GM18505 (cell line): ENCODE measurements at regions not wholly inside any gene's neighbourhood (a gene's known extent, or its start where the extent isn't known, plus 50 kb on each side); places are given as distances from the start of the nearest gene placed in this dataset.
"Not testable (repeated sequence)": the region's sequence is repeated elsewhere in the genome, so short reads cannot be mapped to it uniquely, and the experiment has no call there.

ENCODE experiments used
- ATAC-seq: cut with Tn5 transposase; IDR thresholded peaks from one replicate; pipeline ENCODE4 v1.9.1; 2021; ENCODE audit not compliant: unreplicated experiment
- POLR2A ChIP-seq: IDR thresholded peaks from 4 replicates; pipeline ENCODE4 v1.6.1; 2011; ENCODE audit warnings: borderline replicate concordance; ENCODE audit not compliant: insufficient read depth, insufficient read length; ENCODE audit errors: extremely low read depth

DNA sequence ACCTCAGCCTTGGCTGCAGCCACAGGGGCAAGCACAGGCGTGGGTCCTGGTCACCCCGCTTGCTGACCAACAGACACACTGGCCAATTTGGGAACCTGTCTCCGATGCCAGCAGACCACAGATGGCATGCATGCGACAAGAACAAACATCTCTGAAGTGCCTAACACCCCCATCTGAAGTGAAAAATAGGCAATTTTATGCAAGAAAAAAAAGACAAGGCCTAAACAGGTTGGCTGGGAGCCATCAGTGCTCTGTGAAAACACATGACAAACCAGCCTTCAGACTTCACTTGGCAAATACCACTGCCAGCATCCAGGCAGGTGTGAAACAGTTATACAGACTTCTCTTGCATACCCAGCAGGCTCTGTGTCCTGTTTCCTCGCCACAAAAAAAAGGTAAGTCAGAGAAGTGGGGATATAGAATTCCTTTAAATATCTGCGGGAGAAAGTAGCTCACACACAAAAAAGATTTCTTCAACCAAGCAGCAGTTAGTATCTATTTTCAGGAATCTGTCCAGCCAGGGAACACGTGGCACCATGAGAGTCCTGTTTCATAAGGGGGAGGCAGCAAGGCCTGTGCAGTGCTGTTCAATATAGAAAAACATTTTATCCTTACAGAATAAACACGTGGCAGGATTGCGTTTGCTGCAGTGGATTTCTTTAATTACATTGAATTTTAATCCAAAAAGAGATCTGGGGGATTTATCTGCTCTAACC, 293.4 kb upstream of the MKLN1 start:
- ATAC-seq, result no peak
- TF ChIP-seq POLR2A, result no peak

DNA sequence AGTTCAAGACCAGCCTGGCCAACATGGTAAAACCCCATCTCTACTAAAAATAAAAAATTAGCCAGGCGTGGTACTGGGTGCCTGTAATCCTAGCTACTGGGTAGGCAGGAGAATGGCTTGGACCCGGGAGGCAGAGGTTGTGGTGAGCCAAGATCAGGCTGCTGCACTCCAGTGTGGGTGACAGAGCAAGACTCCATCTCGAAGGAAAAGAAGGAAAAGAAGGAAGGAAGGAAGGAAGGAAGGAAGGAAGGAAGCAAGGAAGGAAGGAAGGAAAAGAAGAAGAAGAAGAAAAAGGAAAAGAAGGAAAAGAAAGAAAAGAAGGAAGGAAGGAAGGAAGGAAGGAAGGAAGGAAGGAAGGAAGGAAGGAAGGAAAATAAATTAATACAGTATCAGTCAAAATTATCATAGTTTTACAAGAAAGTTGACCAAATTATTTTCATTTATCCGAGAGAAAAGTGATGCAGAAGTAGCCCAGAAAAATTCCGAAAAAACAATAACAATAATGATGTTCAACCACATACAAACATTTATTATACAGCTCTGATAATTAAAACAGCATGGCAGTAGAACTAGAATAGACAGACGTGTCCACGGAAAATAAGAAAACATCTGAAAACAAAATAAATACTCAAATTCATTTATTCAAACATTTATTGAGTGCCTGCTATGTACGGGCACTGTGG, 292.4 kb upstream of the MKLN1 start:
- no peak for TF ChIP-seq POLR2A
- ATAC-seq, result no peak

DNA sequence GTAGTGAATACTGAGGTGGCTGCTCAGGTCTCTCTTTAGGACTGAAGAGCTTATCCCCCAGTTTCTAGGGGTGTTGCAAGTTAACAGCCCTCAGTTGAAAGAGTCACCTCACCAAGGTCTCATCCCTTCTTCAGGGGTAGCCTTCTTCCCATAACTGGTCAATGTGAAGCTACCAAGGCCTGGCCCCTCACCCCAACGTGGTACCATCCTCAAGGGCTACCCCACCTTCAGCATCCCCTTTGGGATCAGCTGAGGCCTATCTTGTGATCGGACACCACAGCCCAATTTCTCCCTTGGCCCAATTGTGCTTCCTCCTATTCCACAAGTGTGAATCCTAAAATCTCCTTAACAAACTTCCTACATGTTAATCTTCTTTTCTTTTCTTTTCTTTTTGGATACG, 289.5 kb upstream of the MKLN1 start:
- ATAC-seq, result no peak
- no peak for TF ChIP-seq POLR2A

DNA sequence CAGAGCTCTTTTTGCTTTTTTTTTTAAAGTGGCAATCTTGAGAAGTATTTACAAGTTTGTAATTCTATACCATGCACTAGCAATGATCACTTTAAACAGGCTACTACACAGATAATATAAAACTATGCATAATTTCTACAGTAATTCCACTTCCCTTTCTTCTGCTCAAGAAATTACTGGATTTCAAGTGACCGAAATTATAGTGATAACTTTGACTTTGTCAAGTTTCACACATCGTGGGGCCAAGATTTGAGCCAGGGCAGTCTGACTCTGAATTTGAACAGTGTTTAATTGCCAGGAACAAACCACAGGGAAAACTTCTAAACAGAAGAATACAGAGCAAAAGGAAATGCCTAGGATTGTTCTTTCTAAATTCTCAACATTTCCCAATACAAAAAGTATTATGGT, 288.3 kb upstream of the MKLN1 start:
- no peak for TF ChIP-seq POLR2A
- no peak for ATAC-seq

DNA sequence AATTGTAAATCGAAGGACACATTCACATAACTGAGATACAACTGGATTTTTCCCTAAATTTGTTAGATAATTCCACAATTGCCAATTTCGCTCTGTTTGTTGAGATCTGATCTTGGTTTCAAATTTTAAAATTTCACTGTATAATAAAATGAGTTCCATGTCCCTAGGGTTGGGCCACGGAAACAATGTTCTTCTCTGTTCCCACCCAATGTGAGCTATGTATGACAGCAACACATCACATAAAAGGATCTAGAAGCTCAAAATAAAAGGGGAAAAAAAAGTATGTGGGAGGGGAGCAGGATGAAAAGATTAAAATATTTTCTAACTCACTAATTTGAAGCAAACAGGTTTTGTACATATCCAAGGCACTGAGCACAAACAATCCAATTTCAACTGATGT, 287.8 kb upstream of the MKLN1 start:
- no peak for ATAC-seq
- no peak for TF ChIP-seq POLR2A

DNA sequence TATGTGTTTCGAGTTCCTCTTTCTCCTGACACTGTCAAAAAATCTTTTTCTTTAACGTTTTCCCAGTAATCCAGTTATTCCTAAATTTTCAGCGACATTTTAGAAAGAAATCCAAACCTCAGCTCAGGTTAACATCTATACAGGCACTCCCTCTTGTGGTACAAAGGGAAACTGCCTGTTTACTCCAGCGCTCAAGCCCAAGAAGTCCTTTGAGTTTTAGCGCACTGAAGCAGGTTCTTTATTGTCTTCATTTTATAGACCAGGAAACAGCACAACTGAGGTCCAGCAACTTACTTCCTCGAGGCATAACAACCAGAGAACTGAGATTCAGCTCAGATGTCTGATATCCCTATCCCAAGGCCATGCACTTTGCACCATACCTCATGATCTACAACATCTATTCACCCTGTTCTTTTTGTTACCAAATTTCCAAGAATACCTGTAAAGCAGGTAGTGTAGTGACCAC, 287.2 kb upstream of the MKLN1 start:
- no peak for TF ChIP-seq POLR2A
- ATAC-seq, result no peak

DNA sequence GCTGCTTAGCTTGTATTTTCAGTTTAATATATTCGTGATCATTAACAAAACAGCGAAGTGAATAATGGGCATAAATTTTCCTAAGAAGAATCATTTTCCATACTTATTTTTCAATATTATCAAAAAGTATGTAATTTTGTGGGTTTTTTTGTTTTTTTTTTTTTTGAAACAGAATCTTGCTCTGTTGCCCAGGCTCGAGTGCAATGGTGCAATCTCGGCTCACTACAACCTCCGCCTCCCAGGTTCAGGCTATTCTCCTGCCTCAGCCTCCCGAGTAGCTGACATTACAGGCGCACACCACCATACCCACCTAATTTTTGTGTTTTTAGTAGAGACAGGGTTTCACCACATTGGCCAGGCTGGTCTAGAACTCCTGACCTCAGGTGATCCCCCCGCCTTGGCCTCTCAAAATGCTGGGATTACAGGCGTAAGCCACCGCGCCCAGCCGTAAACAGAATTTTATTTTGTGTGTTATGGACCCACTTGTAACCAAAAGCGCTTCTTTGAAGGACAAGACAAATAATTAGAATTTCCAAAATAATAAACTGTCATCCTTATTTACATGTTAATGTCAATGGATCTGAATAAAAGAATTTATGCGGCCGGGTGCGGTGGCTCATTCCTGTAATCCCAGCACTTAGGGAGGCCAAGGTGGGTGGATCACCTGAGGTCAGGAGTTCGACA, 286.5 kb upstream of the MKLN1 start:
- not testable (repeated sequence) for ATAC-seq

DNA sequence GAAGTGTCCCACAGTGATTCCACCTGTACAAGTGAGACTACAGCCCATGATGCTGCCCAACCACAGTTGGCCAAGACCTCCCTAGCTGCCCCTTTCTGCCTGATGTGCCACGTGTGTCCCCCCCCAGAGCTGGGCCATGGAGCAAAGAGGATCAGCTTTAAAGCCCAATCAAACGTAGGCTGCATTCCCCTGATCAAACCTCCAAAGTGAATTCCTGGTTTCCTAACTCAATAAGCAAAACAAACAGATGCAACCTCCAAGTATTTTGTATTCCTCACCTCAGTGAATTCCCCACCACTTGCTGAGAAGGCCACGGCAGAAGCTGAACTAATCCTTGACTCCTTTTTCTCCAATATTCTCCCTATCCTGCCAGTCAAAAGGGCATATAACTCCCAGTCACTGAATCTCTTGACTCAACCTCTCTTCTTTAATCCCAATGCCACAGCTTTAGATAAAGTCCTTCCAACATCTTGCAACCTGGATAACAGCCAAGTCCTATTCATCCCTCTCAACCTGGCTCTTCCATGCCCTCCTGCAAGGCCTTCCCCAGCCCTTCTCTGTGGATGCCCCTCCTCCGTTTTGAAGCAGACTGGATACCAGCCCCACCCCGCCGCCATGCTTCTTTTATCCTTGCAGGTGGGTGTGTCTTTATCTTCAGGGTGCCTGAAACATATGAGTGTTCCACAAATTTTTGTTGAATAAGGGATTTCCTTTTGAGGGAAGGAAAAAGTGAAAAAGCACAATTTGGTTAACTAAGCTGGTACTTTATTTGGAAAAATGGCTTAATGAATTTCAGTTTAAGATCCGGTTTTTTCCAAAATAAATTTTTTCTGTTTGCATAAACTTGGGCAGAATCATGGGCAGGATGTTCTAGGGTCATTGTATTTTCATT, 285.2 kb upstream of the MKLN1 start:
- ATAC-seq, result no peak
- no peak for TF ChIP-seq POLR2A

DNA sequence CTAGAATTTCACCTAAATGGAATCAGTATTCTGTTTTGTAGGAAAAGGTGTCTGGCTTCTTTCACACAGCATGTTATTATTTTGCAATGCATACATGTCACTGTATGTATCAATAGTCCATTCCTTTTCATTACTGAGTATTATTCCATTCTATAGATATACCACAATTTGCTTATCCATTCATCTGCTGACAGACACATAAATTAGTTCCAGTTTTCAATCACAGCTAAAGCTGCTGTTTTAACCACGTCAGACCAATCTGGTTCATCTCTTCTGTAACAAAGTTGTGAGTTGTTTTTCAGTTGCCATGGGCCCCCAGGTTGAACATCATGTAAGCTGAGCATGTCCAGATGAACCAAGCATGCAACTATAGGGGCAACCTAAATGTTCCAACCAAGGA, 282.1 kb upstream of the MKLN1 start:
- no peak for ATAC-seq
- no peak for TF ChIP-seq POLR2A

DNA sequence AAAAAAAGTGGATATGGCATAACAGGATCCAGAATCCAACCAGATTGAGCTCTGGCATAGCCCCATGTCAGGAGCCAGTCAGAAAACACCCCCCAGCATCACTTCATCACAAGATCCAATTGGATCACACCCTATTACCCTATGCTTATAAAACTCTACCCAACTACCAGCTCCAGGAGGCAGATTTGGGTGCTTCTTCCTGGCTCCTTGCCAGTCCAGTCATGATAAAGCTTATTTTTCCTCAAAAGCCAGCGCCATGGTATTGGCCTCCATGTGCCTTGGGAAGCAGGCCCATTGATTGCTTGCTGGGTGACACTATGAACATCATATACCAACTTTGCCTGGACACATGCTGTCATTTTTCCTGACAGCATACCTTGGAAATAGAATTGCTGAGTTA, 281.4 kb upstream of the MKLN1 start:
- no peak for TF ChIP-seq POLR2A
- ATAC-seq, result no peak

DNA sequence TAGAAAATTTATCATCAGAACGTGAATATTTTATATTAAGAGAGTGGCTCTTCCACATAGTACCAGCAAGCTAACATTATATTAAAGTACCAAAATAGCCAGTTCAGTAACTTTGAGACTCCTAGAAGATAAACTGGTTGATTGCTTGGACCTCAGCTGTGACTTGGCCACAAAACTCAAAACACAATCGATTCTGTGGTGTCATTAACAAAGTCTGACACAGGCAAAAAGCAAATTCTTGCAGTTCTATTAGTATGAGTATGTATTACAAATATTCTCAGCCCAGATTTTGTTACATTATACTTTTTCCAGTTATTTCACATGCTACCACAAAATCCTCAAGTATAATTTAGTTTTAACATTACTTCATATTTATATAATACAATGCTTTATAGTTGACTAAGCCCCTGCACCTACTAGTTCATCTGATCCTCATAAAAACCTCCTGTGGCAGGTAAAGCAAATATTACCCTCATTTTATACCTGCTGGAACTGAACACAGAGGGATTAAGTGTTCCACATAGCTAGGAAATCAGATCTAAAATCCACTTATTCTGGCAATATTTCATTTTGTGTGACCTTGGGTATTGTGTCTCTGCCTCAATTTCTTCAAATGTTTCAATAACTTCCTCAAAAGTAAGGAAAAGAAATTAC, 279.9 kb upstream of the MKLN1 start:
- ATAC-seq, result no peak
- no peak for TF ChIP-seq POLR2A

DNA sequence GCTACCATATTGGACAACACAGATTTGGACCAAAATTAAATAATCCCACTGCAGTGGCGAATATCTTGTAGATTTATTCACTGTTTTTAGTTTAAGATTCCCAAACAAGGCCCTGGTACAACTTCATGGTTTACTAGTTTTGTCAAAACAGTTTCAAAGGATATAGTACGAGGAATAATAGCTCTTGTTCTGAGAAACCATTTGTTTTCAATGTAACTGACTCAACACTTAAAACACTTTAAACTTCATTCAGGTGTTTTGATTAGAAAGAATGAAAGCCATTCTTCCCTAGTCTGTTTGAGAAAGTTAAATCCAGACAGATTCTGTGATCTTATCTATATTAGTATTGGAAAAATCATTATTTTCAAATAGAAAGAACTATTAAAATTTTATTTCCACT, 276.4 kb upstream of the MKLN1 start:
- no peak for TF ChIP-seq POLR2A
- ATAC-seq, result no peak
